ENCODE measurements at regions not wholly inside any gene's neighbourhood (a gene's known extent, or its start where the extent isn't known, plus 50 kb on each side); places are given as distances from the start of the nearest gene placed in this dataset.

GRCh38 chr5:4941161-4941560, 199.0 kb upstream of the ADAMTS16 start:
- TF ChIP-seq ZNF214 (tag by site-specific recombination; IDR thresholded peaks at IDR 0.05; ENCODE audit: borderline replicate concordance) (no peak), ZNF24 (tag by site-specific recombination; IDR thresholded peaks at IDR 0.05) (no peak)
